ENCODE measurements at regions not wholly inside any gene's neighbourhood (a gene's known extent, or its start where the extent isn't known, plus 50 kb on each side); places are given as distances from the start of the nearest gene placed in this dataset.

GRCh38 chr21:38675182-38675824 lies 130.4 kb upstream of the ETS2 start:
- no peak for TF ChIP-seq CTCF (IDR thresholded peaks at IDR 0.05)
- no peak for TF ChIP-seq POLR2A (IDR thresholded peaks at IDR 0.05)
